WTC11 (cell line): ENCODE measurements at regions not wholly inside any gene's neighbourhood (a gene's known extent, or its start where the extent isn't known, plus 50 kb on each side); places are given as distances from the start of the nearest gene placed in this dataset.

ENCODE experiments used
- ATAC-seq: fragments of 200-7000 bp; cut with Tn5 transposase; 2 replicates; pipeline ENCODE4 v1.10.0; 2021; ENCODE audit warnings: mild to moderate bottlenecking, moderate library complexity
- CTCF ChIA-PET: fragments of 300-600 bp; sonication (Branson Sonifier 250); formaldehyde crosslinking; loops from one replicate; lab custom pipeline; 2021; ENCODE audit warnings: antibody characterized with exemption; lab: Charles Lee
- POLR2A ChIA-PET: fragments of 350-600 bp; sonication (Branson Sonifier 250); formaldehyde crosslinking; loops from one replicate; lab custom pipeline; 2021; ENCODE audit warnings: antibody characterized with exemption; lab: Charles Lee
- DNase-seq: peaks from one replicate; pipeline ENCODE4 v3.0.0; 2021; ENCODE audit warnings: low spot score
- H3K27ac Mint-ChIP-seq: 2 replicates; pipeline ENCODE4 v1.8.0; 2021; ENCODE audit warnings: mixed read lengths
- H3K27me3 Mint-ChIP-seq: 2 replicates; pipeline ENCODE4 v1.8.0; 2021; ENCODE audit warnings: low read depth, mild to moderate bottlenecking, moderate library complexity, mixed read lengths
- H3K36me3 Mint-ChIP-seq: 2 replicates; pipeline ENCODE4 v1.8.0; 2021; ENCODE audit warnings: mixed read lengths
- H3K4me1 Mint-ChIP-seq: 2 replicates; pipeline ENCODE4 v1.8.0; 2022; ENCODE audit warnings: mixed read lengths
- H3K4me3 Mint-ChIP-seq: 2 replicates; pipeline ENCODE4 v1.8.0; 2021; ENCODE audit warnings: mild to moderate bottlenecking, moderate library complexity, mixed read lengths
- H3K9me3 Mint-ChIP-seq: 2 replicates; pipeline ENCODE4 v1.8.0; 2021; ENCODE audit warnings: mixed read lengths
- ARID4B ChIP-seq: sonication (generic); formaldehyde crosslinking; IDR thresholded peaks from 2 replicates; pipeline ENCODE4 v1.8.0; 2023; ENCODE audit warnings: missing genetic modification reagents, mild to moderate bottlenecking, borderline replicate concordance
- ATF2 ChIP-seq: sonication (generic); formaldehyde crosslinking; IDR thresholded peaks from 2 replicates; pipeline ENCODE4 v1.8.1; 2022; ENCODE audit warnings: low read depth, missing genetic modification reagents, borderline replicate concordance
- ESRRA ChIP-seq: sonication (generic); formaldehyde crosslinking; IDR thresholded peaks from 2 replicates; pipeline ENCODE4 v1.8.1; 2022; ENCODE audit warnings: mild to moderate bottlenecking, missing genetic modification reagents, borderline replicate concordance
- FOXK1 ChIP-seq: sonication (generic); formaldehyde crosslinking; IDR thresholded peaks from 2 replicates; pipeline ENCODE4 v1.8.0; 2022; ENCODE audit warnings: mild to moderate bottlenecking, moderate library complexity, missing genetic modification reagents
- NFE2L1 ChIP-seq: sonication (generic); formaldehyde crosslinking; IDR thresholded peaks from 2 replicates; pipeline ENCODE4 v1.8.1; 2023; ENCODE audit warnings: missing genetic modification reagents
- NR1H2 ChIP-seq: sonication (generic); formaldehyde crosslinking; IDR thresholded peaks from 2 replicates; pipeline ENCODE4 v1.9.0; 2021; ENCODE audit warnings: mild to moderate bottlenecking, moderate library complexity, missing genetic modification reagents
- NR2C2 ChIP-seq: sonication (generic); formaldehyde crosslinking; IDR thresholded peaks from 2 replicates; pipeline ENCODE4 v1.8.0; 2022; ENCODE audit warnings: mild to moderate bottlenecking, missing genetic modification reagents
- NR3C1 ChIP-seq: sonication (generic); formaldehyde crosslinking; conservative IDR thresholded peaks from 2 replicates; pipeline ENCODE4 v1.8.1; 2023; ENCODE audit warnings: low read depth, mild to moderate bottlenecking, missing genetic modification reagents
- SMAD4 ChIP-seq: sonication (generic); formaldehyde crosslinking; IDR thresholded peaks from 2 replicates; pipeline ENCODE4 v1.8.0; 2022; ENCODE audit warnings: mild to moderate bottlenecking, missing genetic modification reagents
- STAT6 ChIP-seq: sonication (generic); formaldehyde crosslinking; conservative IDR thresholded peaks from 2 replicates; pipeline ENCODE4 v1.8.1; 2023; ENCODE audit warnings: mild to moderate bottlenecking, low read depth, missing genetic modification reagents, moderate library complexity
- ZNF219 ChIP-seq: sonication (generic); formaldehyde crosslinking; IDR thresholded peaks from 2 replicates; pipeline ENCODE4 v1.8.0; 2023; ENCODE audit warnings: missing genetic modification reagents, mild to moderate bottlenecking, borderline replicate concordance
- ZNF317 ChIP-seq: sonication (generic); formaldehyde crosslinking; IDR thresholded peaks from 2 replicates; pipeline ENCODE4 v1.8.1; 2023; ENCODE audit warnings: low read depth, mild to moderate bottlenecking, moderate library complexity, missing genetic modification reagents, borderline replicate concordance
- ZNF532 ChIP-seq: fragments of 250-450 bp; sonication (Bioruptor Pico); IDR thresholded peaks from 2 replicates; pipeline ENCODE4 v1.9.0; 2021; ENCODE audit warnings: mild to moderate bottlenecking, borderline replicate concordance
- ZNF671 ChIP-seq: fragments of 250-450 bp; sonication (Bioruptor Pico); IDR thresholded peaks from 2 replicates; pipeline ENCODE4 v1.8.0; 2021; ENCODE audit warnings: mild to moderate bottlenecking

- ChIA-PET CTCF (no interaction called here), POLR2A (no interaction called here)
- Mint-ChIP-seq H3K4me1 (no peaks in the 10 kb centered on the region; the same call in 1 of the 2 replicates), H3K27me3 (no peaks in the 10 kb centered on the region), H3K27ac (no peak overlapping the region), H3K36me3 (no peaks in the 10 kb centered on the region), H3K9me3 (no peaks in the 10 kb centered on the region), H3K4me3 (no peak overlapping the region)
- DNase-seq = no peak
- TF ChIP-seq NFE2L1 (CRISPR knock-in tag) = no peak
- no peak for ATAC-seq
These were observed 385.2 kb downstream of the BCL11A start for GRCh38 chr2:60168247-60168646.

GRCh38 chr2:60167089-60167488, 386.4 kb downstream of the BCL11A start:
- no peaks in the 10 kb centered on the region; the same call in 1 of the 2 replicates for H3K4me1 Mint-ChIP-seq
- ATAC-seq = no peak
- no peaks in the 10 kb centered on the region for H3K27me3 Mint-ChIP-seq
- no peak overlapping the region for H3K4me3 Mint-ChIP-seq
- TF ChIP-seq STAT6 (no peak), ZNF317 (CRISPR knock-in tag) (no peak), SMAD4 (CRISPR knock-in tag) (no peak), ATF2 (no peak), ARID4B (CRISPR knock-in tag) (no peak), ZNF671 (no peak), NR3C1 (CRISPR knock-in tag) (no peak), NR2C2 (CRISPR knock-in tag) (no peak), NR1H2 (no peak), ESRRA (CRISPR knock-in tag) (no peak), FOXK1 (CRISPR knock-in tag) (no peak), ZNF219 (CRISPR knock-in tag) (no peak), ZNF532 (CRISPR knock-in tag) (no peak)
- TF ChIP-seq, all 79 proteins: peak for 0
- Mint-ChIP-seq H3K36me3 (no peaks in the 10 kb centered on the region), H3K9me3 (no peaks in the 10 kb centered on the region), H3K27ac (no peak overlapping the region)
- POLR2A ChIA-PET = no interaction called here
- CTCF ChIA-PET = no interaction called here
- DNase-seq = no peak
